ENCODE measurements at regions not wholly inside any gene's neighbourhood (a gene's known extent, or its start where the extent isn't known, plus 50 kb on each side); places are given as distances from the start of the nearest gene placed in this dataset.

DNA sequence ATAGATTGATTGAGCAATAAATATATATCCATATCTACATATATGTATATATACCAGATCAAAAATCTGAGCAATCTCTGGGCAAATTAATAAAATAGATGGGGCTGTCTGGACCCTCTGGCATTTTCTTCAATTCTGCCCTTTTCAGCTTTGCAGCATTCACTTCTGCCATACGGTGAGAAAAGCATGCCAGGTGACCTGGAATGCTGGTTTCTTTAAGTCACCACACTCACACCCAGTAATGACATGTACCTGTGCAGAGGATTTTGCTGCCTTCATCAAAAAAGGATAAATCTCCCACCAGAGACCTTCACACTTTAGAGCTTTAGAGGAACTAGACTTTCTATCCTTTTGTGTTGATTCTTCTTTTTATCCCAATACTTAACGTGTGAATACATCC, 223.2 kb upstream of the NFIA start:
- TF ChIP-seq PATZ1 (CRISPR knock-in tag; IDR thresholded peaks at IDR 0.05; ENCODE audit: borderline replicate concordance) (no peak), BACH2 (CRISPR knock-in tag; IDR thresholded peaks at IDR 0.05; ENCODE audit: borderline replicate concordance) (no peak), ZC3H10 (CRISPR knock-in tag; IDR thresholded peaks at IDR 0.05) (no peak), ZFP3 (CRISPR knock-in tag; IDR thresholded peaks at IDR 0.05) (no peak), SNAI2 (CRISPR knock-in tag; IDR thresholded peaks at IDR 0.05) (no peak), TCF4 (CRISPR knock-in tag; IDR thresholded peaks at IDR 0.05; ENCODE audit: borderline replicate concordance) (no peak), RARB (CRISPR knock-in tag; IDR thresholded peaks at IDR 0.05) (no peak), ZFP30 (CRISPR knock-in tag; IDR thresholded peaks at IDR 0.05) (no peak), ESRRG (CRISPR knock-in tag; IDR thresholded peaks at IDR 0.05) (no peak)
- TF ChIP-seq, protein P1, sequence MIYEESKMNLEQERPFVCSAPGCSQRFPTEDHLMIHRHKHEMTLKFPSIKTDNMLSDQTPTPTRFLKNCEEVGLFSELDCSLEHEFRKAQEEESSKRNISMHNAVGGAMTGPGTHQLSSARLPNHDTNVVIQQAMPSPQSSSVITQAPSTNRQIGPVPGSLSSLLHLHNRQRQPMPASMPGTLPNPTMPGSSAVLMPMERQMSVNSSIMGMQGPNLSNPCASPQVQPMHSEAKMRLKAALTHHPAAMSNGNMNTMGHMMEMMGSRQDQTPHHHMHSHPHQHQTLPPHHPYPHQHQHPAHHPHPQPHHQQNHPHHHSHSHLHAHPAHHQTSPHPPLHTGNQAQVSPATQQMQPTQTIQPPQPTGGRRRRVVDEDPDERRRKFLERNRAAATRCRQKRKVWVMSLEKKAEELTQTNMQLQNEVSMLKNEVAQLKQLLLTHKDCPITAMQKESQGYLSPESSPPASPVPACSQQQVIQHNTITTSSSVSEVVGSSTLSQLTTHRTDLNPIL (CRISPR knock-in tag; IDR thresholded peaks at IDR 0.05; ENCODE audit: low read depth) = no peak
